ENCODE measurements at regions not wholly inside any gene's neighbourhood (a gene's known extent, or its start where the extent isn't known, plus 50 kb on each side); places are given as distances from the start of the nearest gene placed in this dataset.

GRCh38 chr4:122015203-122015602 is 63.3 kb upstream of the TRPC3 start:
- no peak for TF ChIP-seq CTCF (conservative IDR thresholded peaks at IDR 0.05)
- TF ChIP-seq ZFX (IDR thresholded peaks at IDR 0.05): no peak

Data from C4-2B (cell line).